Hepatocyte (in vitro differentiated cells): ENCODE measurements at regions not wholly inside any gene's neighbourhood (a gene's known extent, or its start where the extent isn't known, plus 50 kb on each side); places are given as distances from the start of the nearest gene placed in this dataset.

Experiments used
- DNase-seq: peaks from one replicate; pipeline ENCODE4 v3.0.0-alpha.2; 2016; ENCODE audit warnings: low spot score
- H2AFZ ChIP-seq: fragments of 200-600 bp; sonication (generic); 2 replicates; pipeline ENCODE4 v1.6.0; 2016; ENCODE audit warnings: antibody characterized with exemption, mild to moderate bottlenecking
- H3K27ac ChIP-seq: fragments of 200-600 bp; sonication (generic); 2 replicates; pipeline ENCODE4 v1.5.1; 2016; ENCODE audit warnings: mild to moderate bottlenecking
- H3K27me3 ChIP-seq: fragments of 200-600 bp; sonication (generic); 2 replicates; pipeline ENCODE4 v1.6.1; 2016
- H3K36me3 ChIP-seq: fragments of 200-600 bp; sonication (generic); replicated peaks from 2 replicates; pipeline ENCODE4 v1.5.1; 2016; ENCODE audit warnings: low read depth; ENCODE audit not compliant: insufficient read depth
- H3K4me1 ChIP-seq: fragments of 200-600 bp; sonication (generic); 2 replicates; pipeline ENCODE4 v1.5.1; 2016; ENCODE audit warnings: mild to moderate bottlenecking, moderate library complexity; ENCODE audit not compliant: insufficient read depth
- H3K4me2 ChIP-seq: fragments of 200-600 bp; sonication (generic); 2 replicates; pipeline ENCODE4 v1.6.0; 2016
- H3K4me3 ChIP-seq: fragments of 200-600 bp; sonication (generic); 2 replicates; pipeline ENCODE4 v1.5.1; 2016; ENCODE audit warnings: mild to moderate bottlenecking
- H3K79me2 ChIP-seq: fragments of 200-600 bp; sonication (generic); 2 replicates; pipeline ENCODE4 v1.6.0; 2017; ENCODE audit warnings: mild to moderate bottlenecking
- H3K9me2 ChIP-seq: fragments of 200-600 bp; sonication (generic); replicated peaks from 2 replicates; pipeline ENCODE4 v1.6.0; 2017; ENCODE audit warnings: mild to moderate bottlenecking; ENCODE audit not compliant: insufficient read depth
- H3K9me3 ChIP-seq: fragments of 200-600 bp; sonication (generic); 2 replicates; pipeline ENCODE4 v1.5.1; 2016; ENCODE audit warnings: low read depth, mild to moderate bottlenecking
- H4K20me1 ChIP-seq: fragments of 200-600 bp; sonication (generic); 2 replicates; pipeline ENCODE4 v1.6.0; 2016; ENCODE audit warnings: mild to moderate bottlenecking; ENCODE audit not compliant: insufficient read depth, poor library complexity, severe bottlenecking
- CTCF ChIP-seq: fragments of 200-600 bp; sonication (generic); IDR thresholded peaks from 2 replicates; pipeline ENCODE4 v1.5.1; 2016; ENCODE audit warnings: antibody characterized with exemption, mild to moderate bottlenecking; ENCODE audit not compliant: poor library complexity
- EZH2 ChIP-seq: fragments of 200-600 bp; sonication (generic); IDR thresholded peaks from 2 replicates; pipeline ENCODE4 v1.6.1; 2016; ENCODE audit warnings: antibody characterized with exemption, mild to moderate bottlenecking, borderline replicate concordance
- EZH2phosphoT487 ChIP-seq: fragments of 200-600 bp; sonication (generic); IDR thresholded peaks from one replicate; pipeline ENCODE4 v1.6.1; 2018; ENCODE audit warnings: antibody characterized with exemption, mild to moderate bottlenecking, low read depth, moderate library complexity; ENCODE audit not compliant: unreplicated experiment, severe bottlenecking
- WGBS: methylation state at CpG from one replicate; pipeline ENCODE4 v1.1.6; 2016; ENCODE audit warnings: low lambda C conversion rate; ENCODE audit errors: missing lambda C conversion rate; 5-methylcytosine and 5-hydroxymethylcytosine counted together

- Histone ChIP-seq H4K20me1 (no peaks in the 10 kb centered on the region), H3K4me3 (no peak overlapping the region), H3K4me2 (no peak overlapping the region), H3K9me2 (no peaks in the 10 kb centered on the region), H3K27ac (no peak overlapping the region), H3K79me2 (no peaks in the 10 kb centered on the region), H3K9me3 (no peaks in the 10 kb centered on the region), H3K27me3 (no peaks in the 10 kb centered on the region), H2AFZ (no peak overlapping the region), H3K4me1 (no peaks in the 10 kb centered on the region), H3K36me3 (no peaks in the 10 kb centered on the region)
- DNase-seq: no peak
- 37% methylated on average over 4 of the region's 4 CpGs for WGBS
- TF ChIP-seq EZH2phosphoT487 (no peak), CTCF (no peak), EZH2 (no peak)
Observed at GRCh38 chr7:17103170-17103569, 195.3 kb upstream of the AHR start.

- no peaks in the 10 kb centered on the region for H4K20me1 ChIP-seq
- H3K9me3 ChIP-seq: no peaks in the 10 kb centered on the region
- no peak overlapping the region for H3K4me3 ChIP-seq
- H3K36me3 ChIP-seq: no peaks in the 10 kb centered on the region
- H3K27me3 ChIP-seq: no peaks in the 10 kb centered on the region
- H3K79me2 ChIP-seq: no peaks in the 10 kb centered on the region
- no peak overlapping the region for H3K27ac ChIP-seq
- no peaks in the 10 kb centered on the region for H3K9me2 ChIP-seq
- 75% methylated on average over 5 of the region's 5 CpGs for WGBS
- no peak for TF ChIP-seq EZH2phosphoT487
- no peak for TF ChIP-seq CTCF
- DNase-seq: no peak
- H2AFZ ChIP-seq: no peak overlapping the region
- no peak overlapping the region for H3K4me2 ChIP-seq
- H3K4me1 ChIP-seq: no peaks in the 10 kb centered on the region
Observed at GRCh38 chr7:17103984-17104383, 194.5 kb upstream of the AHR start.

GRCh38 chr7:17104419-17104818 is 194.0 kb upstream of the AHR start:
- Histone ChIP-seq H3K27ac (no peak overlapping the region), H3K4me3 (no peak overlapping the region), H2AFZ (no peak overlapping the region), H3K4me2 (no peak overlapping the region), H3K4me1 (no peaks in the 10 kb centered on the region), H4K20me1 (no peaks in the 10 kb centered on the region), H3K79me2 (no peaks in the 10 kb centered on the region), H3K27me3 (no peaks in the 10 kb centered on the region), H3K9me3 (no peaks in the 10 kb centered on the region), H3K36me3 (no peaks in the 10 kb centered on the region), H3K9me2 (no peaks in the 10 kb centered on the region)
- DNase-seq: no peak
- WGBS: 79% methylated on average over 3 of the region's 3 CpGs
- no peak for TF ChIP-seq EZH2phosphoT487
- TF ChIP-seq EZH2: no peak
- TF ChIP-seq CTCF: no peak

DNA sequence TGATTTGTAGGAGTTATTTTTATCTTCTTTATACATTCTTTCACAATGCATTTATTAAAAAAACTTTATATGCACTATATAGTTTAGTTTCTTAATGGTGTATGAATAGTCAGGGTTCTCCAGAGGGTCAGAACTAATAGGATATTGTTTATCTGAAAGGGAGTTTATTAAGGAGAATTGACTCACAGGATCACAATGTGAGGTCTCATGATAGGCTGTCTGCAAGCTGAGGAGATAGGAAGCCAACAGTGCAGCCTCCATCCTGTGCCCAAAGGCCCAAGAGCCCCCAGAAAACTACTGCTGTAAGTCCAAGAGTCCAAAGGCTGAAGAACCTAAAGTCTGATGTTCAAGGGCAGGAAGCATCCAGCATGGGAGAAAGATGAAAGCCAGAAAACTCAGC is 192.8 kb upstream of the AHR start:
- H3K36me3 ChIP-seq: no peaks in the 10 kb centered on the region
- no peaks in the 10 kb centered on the region for H3K4me1 ChIP-seq
- H3K4me3 ChIP-seq: no peak overlapping the region
- no peaks in the 10 kb centered on the region for H4K20me1 ChIP-seq
- no peaks in the 10 kb centered on the region for H3K9me3 ChIP-seq
- H3K4me2 ChIP-seq: no peak overlapping the region
- H3K79me2 ChIP-seq: no peaks in the 10 kb centered on the region
- H3K27me3 ChIP-seq: no peaks in the 10 kb centered on the region
- TF ChIP-seq EZH2phosphoT487 (no peak), CTCF (no peak), EZH2 (no peak)
- H3K27ac ChIP-seq: no peak overlapping the region
- no peak overlapping the region for H2AFZ ChIP-seq
- H3K9me2 ChIP-seq: no peaks in the 10 kb centered on the region
- no peak for DNase-seq
